ENCODE measurements at regions not wholly inside any gene's neighbourhood (a gene's known extent, or its start where the extent isn't known, plus 50 kb on each side); places are given as distances from the start of the nearest gene placed in this dataset.

DNA sequence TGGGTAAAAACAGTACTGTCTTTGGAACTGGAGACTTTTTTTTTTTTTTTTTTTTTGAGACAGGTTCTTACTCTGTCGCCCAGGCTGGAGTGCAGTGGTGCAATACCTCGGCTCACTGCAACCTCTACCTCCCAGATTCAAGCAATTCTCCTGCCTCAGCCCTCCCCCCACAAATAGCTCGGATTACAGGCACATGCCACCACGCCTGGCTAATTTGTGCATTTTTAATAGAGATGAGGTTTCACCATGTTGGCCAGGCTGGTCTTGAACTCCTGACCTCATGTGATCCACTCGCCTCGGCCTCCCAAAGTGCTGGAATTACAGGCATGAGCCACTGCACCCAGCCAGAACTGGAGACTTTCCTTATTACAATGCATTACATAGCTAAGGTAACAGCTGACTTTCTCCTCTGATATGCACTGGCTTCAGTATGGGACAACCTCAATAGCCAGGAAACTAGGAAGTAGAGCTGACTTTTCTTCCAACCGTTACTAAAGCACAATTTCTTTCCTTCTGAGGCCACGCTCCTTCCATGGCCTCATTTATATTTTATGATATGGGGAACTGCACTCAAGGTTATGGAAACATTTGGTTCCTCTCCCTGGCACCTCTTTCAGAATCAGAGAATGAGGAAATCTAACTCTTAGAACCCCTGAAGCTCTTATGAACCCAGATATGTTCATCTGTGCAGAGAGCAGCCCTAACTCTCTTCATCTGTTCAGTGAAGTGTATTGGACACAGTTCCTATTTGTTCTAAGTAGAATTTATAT is 53.5 kb upstream of the FAM9B start:
- Histone ChIP-seq H3K27ac (no peak overlapping the region), H3K4me1 (ENCODE audit: low read depth, poor library complexity, severe bottlenecking) (no peaks in the 10 kb centered on the region), H3K79me2 (ENCODE audit: insufficient read depth, low read depth) (no peaks in the 10 kb centered on the region), H3K27me3 (ENCODE audit: insufficient read depth, low read depth) (no peaks in the 10 kb centered on the region), H3K36me3 (ENCODE audit: insufficient read depth) (no peaks in the 10 kb centered on the region), H4K20me1 (ENCODE audit: insufficient read depth) (no peaks in the 10 kb centered on the region), H2AFZ (ENCODE audit: low read depth) (no peak overlapping the region), H3K4me2 (no peak overlapping the region), H3K9ac (no peak overlapping the region), H3K4me3 (IDR thresholded peaks at IDR 0.05; ENCODE audit: insufficient read depth, low read depth, low read length) (no peak overlapping the region)
- TF ChIP-seq, protein P1, sequence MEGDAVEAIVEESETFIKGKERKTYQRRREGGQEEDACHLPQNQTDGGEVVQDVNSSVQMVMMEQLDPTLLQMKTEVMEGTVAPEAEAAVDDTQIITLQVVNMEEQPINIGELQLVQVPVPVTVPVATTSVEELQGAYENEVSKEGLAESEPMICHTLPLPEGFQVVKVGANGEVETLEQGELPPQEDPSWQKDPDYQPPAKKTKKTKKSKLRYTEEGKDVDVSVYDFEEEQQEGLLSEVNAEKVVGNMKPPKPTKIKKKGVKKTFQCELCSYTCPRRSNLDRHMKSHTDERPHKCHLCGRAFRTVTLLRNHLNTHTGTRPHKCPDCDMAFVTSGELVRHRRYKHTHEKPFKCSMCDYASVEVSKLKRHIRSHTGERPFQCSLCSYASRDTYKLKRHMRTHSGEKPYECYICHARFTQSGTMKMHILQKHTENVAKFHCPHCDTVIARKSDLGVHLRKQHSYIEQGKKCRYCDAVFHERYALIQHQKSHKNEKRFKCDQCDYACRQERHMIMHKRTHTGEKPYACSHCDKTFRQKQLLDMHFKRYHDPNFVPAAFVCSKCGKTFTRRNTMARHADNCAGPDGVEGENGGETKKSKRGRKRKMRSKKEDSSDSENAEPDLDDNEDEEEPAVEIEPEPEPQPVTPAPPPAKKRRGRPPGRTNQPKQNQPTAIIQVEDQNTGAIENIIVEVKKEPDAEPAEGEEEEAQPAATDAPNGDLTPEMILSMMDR (conservative IDR thresholded peaks at IDR 0.05; ENCODE audit: low read depth, low read length): no peak

DNA sequence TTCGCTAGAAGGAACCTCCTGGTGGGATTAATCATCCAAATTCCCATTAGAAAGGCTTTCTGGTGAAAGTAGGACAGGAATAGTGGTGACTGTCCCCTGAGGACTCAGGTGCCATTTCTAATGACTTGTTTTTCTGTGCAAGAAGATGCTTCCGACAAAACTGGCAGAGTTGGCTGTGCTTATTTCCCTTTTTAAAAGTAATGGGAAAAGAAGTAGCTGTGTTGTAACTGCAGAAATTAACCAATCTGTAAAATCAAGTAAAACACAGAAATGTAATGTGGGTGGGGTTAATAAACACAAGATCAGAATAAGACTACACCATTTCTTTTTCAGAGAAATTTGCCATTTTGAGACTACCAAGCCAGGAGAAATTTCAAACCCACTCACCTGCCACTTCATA is 55.0 kb upstream of the FAM9B start:
- no peaks in the 10 kb centered on the region for H3K36me3 ChIP-seq (ENCODE audit: insufficient read depth)
- no peaks in the 10 kb centered on the region for H3K27me3 ChIP-seq (ENCODE audit: insufficient read depth, low read depth)
- H2AFZ ChIP-seq (ENCODE audit: low read depth): no peak overlapping the region
- TF ChIP-seq, protein P1 (conservative IDR thresholded peaks at IDR 0.05; ENCODE audit: low read depth, low read length): no peak
- H3K4me3 ChIP-seq (IDR thresholded peaks at IDR 0.05; ENCODE audit: insufficient read depth, low read depth, low read length): no peak overlapping the region
- H3K27ac ChIP-seq: no peak overlapping the region
- no peaks in the 10 kb centered on the region for H4K20me1 ChIP-seq (ENCODE audit: insufficient read depth)
- H3K4me2 ChIP-seq: no peak overlapping the region
- H3K9ac ChIP-seq: no peak overlapping the region
- H3K4me1 ChIP-seq (ENCODE audit: low read depth, poor library complexity, severe bottlenecking): no peaks in the 10 kb centered on the region
- no peaks in the 10 kb centered on the region for H3K79me2 ChIP-seq (ENCODE audit: insufficient read depth, low read depth)

DNA sequence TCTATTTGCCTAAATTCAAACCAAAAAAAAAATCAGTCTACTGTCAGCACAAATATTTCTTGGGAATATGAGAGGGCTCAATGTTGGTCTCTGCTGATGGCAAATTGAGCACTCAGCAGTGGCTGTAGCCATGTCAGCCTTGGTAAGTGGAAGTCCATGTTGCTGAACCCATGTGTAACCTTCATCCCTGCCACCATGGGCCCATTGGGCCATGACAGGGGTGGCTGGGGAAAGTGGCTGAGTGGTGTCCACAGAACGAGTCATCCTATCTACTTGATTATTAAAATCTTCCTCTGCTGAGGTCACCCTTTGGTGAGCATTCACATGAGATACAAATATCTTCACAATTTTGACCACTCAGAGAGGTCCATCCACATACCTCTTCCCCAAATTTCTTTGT is 56.8 kb upstream of the FAM9B start:
- H3K36me3 ChIP-seq (ENCODE audit: insufficient read depth): no peaks in the 10 kb centered on the region
- H3K27me3 ChIP-seq (ENCODE audit: insufficient read depth, low read depth): no peaks in the 10 kb centered on the region
- no peak overlapping the region for H3K4me3 ChIP-seq (IDR thresholded peaks at IDR 0.05; ENCODE audit: insufficient read depth, low read depth, low read length)
- H3K9ac ChIP-seq: no peak overlapping the region
- H3K27ac ChIP-seq: no peak overlapping the region
- H3K4me1 ChIP-seq (ENCODE audit: low read depth, poor library complexity, severe bottlenecking): no peaks in the 10 kb centered on the region
- H3K4me2 ChIP-seq: no peak overlapping the region
- H4K20me1 ChIP-seq (ENCODE audit: insufficient read depth): no peaks in the 10 kb centered on the region
- H2AFZ ChIP-seq (ENCODE audit: low read depth): no peak overlapping the region
- TF ChIP-seq, protein P1 (conservative IDR thresholded peaks at IDR 0.05; ENCODE audit: low read depth, low read length): no peak
- no peaks in the 10 kb centered on the region for H3K79me2 ChIP-seq (ENCODE audit: insufficient read depth, low read depth)

DNA sequence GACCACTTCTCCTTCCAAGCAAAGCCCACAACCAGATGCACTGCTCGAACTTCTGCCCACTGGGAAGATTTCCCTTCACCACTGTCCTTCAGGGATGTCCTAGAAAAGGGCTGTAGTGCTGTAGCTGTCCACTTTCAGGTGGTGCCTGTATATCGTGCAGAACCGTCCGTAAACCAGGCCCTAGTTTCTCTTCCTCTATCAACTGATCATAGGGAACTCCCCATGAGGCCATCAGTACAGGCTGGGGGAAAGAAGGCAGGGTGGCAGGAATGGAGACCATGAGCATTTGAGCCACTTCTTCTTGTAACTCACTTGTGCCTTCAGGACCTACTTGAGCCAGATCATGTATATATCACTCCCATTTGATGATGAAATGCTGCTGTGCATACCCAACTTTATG is 57.3 kb upstream of the FAM9B start:
- no peak overlapping the region for H3K4me2 ChIP-seq
- H3K27me3 ChIP-seq (ENCODE audit: insufficient read depth, low read depth): no peaks in the 10 kb centered on the region
- no peaks in the 10 kb centered on the region for H3K36me3 ChIP-seq (ENCODE audit: insufficient read depth)
- TF ChIP-seq, protein P1 (conservative IDR thresholded peaks at IDR 0.05; ENCODE audit: low read depth, low read length): no peak
- no peaks in the 10 kb centered on the region for H4K20me1 ChIP-seq (ENCODE audit: insufficient read depth)
- H2AFZ ChIP-seq (ENCODE audit: low read depth): no peak overlapping the region
- H3K79me2 ChIP-seq (ENCODE audit: insufficient read depth, low read depth): no peaks in the 10 kb centered on the region
- no peak overlapping the region for H3K27ac ChIP-seq
- no peak overlapping the region for H3K9ac ChIP-seq
- no peaks in the 10 kb centered on the region for H3K4me1 ChIP-seq (ENCODE audit: low read depth, poor library complexity, severe bottlenecking)
- no peak overlapping the region for H3K4me3 ChIP-seq (IDR thresholded peaks at IDR 0.05; ENCODE audit: insufficient read depth, low read depth, low read length)
